TTC549 (cell line): ENCODE measurements at regions not wholly inside any gene's neighbourhood (a gene's known extent, or its start where the extent isn't known, plus 50 kb on each side); places are given as distances from the start of the nearest gene placed in this dataset.

Experiments
- FAIRE-seq: peaks from 2 replicates; lab custom pipeline; 2012; peaks lifted over from hg19 to GRCh38; lab: Jason Lieb, UNC

DNA sequence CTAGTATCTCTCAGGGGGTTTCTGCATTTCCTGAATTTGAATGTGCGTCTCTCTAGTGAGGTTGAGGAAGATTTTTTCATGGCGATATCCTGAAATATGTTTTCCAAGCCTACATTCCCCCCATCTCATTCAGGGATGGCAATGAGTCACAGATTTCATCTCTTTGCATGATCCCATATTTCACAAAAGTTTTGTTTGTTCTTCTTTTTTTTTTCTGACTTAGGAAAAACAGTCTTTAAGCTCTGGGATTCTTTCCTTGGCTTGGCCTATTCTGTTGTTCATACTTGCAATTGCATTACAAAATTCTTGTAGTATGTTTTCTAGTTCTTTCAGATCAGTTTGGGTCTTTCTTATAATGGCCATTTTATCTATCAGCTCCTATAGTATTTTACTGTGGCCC is 136.5 kb downstream of the DSEL start:
- no peak for FAIRE-seq

DNA sequence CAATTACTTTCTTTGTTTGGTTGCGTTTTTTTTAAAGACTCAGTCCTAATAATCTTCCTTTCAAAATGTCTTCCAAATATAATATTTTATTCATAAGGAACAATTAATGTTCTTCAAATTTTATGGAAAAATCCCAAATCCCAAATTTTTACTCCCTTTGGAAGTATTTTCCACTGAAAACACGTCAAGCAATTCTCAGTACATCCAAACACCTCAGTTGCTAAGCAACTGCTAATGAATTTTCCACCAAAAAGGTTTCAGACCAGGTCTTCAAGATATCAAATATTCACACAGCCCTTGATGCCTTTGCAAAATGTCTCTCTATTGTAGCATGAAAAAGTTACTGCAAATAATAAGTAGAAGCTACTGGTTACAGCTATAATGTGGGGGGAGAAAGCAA is 140.1 kb downstream of the DSEL start:
- FAIRE-seq = no peak

- no peak for FAIRE-seq
Measured at GRCh38 chr18:67373636-67374035, 142.9 kb downstream of the DSEL start.

GRCh38 chr18:67367540-67367939 is 149.0 kb downstream of the DSEL start:
- no peak for FAIRE-seq

- FAIRE-seq = no peak
Measured at GRCh38 chr18:67363694-67364093, 152.8 kb downstream of the DSEL start.

DNA sequence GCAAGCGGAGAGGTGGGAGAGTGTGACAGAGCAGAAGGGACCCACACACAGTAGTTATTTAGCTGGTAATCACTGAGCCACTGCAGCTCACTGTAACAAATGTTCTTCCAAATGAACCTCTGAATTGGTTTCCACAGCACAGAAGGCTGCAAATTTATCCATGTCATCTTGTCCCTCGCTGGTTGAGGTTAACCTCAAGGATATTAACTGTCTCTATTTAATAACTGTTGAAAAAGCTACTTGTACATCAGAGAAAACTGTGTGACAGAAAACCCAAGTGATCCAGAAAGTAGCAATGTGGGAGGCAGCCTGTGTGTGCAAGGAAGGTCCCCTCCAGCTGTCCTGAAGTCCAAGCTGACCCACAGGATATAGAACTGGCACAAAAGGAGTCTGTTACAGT is 153.6 kb downstream of the DSEL start:
- FAIRE-seq = no peak

DNA sequence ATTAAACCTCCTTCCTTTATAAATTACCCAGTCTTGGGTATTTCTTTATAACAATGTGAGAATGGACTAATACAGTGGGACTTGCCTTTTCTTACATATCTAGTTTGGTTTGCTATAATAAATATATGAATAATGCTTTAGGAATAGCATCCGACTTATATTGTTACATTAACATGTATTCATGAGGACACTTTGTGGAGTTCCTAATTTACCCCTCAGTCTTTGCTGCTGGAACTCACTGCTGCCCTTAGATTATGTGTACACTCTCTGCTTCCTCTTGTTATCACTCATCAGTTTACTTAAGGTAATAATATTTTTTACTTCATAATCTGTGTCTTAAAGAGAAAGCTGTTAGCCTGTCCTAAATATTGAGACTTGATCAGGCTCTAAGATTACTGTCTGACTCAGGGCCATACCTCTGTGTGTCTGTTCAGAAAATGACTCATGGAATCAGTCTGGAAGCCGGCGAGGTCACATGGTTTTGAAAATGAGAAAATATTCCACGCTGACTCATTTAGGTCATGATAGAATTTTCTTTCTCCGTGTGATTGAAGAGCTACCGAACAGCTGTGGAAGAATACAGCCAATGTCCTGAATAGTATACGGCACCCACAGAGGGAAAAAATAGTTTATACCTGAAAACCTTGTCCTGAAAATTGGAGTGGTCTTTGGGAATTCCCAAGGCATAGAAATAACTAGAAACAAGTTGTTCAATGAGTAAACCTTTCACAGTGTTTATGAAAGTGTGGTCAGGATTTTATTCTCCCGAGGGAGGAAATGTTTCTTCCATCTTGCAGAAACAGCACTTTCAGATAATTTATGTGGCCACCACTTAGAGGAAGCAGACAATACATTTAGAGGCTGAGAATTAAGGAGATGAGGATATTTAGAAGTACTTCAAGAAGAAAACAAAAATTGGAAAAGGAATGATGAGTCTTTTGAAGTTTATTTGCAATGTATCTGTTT is 156.4 kb downstream of the DSEL start:
- FAIRE-seq = no peak

- no peak for FAIRE-seq
Measured at GRCh38 chr18:67358947-67359346, 157.6 kb downstream of the DSEL start.

GRCh38 chr18:67354692-67355091 is 161.8 kb downstream of the DSEL start:
- no peak for FAIRE-seq

DNA sequence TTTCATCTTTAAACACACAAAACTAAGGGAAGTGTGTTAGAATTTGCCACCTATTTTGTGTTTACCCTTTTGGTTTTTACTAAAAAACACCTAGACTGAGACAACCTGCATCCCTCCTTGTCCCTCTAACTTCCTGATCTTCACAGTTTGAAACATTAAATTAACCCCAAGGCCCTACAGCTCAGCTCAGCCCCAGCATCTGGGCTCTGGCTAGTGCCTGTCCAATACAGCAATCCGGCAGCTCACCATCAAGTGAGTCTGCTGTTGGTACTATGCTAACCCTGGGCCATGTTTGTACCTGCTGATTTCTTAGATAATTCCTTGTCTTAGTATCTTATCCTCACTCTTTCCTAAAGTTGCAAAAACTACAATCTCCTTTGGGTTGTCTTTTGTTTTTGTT is 162.4 kb downstream of the DSEL start:
- no peak for FAIRE-seq

DNA sequence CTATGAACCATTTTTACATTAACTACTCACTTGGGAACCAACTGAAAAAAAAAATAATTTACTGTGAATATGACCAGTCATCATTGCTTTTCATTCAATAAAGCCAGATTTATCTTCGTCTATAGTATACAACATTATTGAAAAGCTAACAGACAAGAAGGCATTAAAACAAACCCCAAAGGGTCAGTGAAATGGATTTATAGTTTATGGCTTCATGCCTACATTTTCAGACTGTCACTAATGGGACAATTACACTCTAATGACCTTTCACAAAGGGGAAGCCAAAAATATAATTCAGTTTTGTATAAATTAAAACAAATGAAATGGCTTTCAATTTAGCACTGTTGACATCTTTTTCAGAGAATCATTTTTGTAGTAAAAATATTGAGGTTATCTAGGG is 169.1 kb downstream of the DSEL start:
- FAIRE-seq = no peak

GRCh38 chr18:67342159-67342558 is 174.4 kb downstream of the DSEL start:
- FAIRE-seq = no peak

GRCh38 chr18:67337696-67338095 is 178.8 kb downstream of the DSEL start:
- FAIRE-seq = no peak

DNA sequence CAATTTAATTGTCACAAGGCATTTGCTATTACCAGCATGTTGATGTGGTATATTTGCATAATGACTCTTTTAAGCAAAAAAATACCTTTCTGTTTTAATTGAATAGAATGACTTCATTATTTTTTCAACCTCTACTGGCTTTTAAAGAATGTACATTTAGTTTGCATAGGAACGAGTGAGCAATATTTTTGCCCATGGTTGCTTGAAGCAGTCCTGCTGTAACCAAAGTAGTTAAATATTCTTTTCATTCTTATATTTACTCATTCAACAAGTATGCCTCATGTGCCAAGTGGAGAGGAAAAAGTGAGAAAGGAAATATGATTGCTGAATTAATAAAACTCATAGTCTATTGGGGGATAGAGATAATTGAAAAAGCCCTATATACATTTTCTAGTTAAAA is 184.7 kb downstream of the DSEL start:
- no peak for FAIRE-seq

DNA sequence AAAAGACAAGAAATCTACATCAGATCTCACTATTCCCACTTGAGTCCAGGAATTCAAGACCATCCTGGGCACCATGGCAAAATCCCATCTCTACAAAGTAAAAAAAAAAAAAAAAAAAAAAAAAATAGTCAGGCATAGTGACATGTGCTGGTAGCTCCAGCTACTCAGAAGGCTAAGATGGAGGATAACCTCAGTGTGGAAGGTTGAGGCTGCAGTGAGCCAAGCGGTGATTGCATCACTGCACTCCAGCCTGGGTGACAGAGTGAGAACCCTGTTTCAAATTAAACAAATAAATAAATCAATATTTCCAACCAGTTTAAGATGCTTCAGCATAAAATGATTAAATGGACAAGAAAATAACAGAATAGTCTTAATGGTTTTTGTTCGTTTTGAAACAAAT is 197.4 kb downstream of the DSEL start:
- no peak for FAIRE-seq

GRCh38 chr18:67318651-67319050 is 197.9 kb downstream of the DSEL start:
- FAIRE-seq = no peak

DNA sequence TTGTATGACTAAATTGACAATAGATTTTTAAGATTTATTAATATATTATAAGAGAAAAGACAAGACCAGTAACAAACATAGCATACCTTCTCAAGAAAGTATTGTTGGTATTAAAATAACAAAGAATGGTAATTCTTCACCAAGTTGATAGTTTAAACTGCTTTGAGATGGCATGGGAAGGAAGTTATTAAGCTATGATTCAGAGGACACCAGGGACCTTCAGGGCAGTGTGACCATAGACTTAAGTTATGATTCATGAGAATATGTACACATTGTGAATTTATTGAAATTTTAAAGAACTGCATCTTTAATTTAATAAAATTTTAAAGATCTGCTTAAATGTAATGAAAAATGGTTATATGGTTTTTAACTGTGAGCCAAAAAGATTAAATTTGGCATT is 205.7 kb downstream of the DSEL start:
- no peak for FAIRE-seq

DNA sequence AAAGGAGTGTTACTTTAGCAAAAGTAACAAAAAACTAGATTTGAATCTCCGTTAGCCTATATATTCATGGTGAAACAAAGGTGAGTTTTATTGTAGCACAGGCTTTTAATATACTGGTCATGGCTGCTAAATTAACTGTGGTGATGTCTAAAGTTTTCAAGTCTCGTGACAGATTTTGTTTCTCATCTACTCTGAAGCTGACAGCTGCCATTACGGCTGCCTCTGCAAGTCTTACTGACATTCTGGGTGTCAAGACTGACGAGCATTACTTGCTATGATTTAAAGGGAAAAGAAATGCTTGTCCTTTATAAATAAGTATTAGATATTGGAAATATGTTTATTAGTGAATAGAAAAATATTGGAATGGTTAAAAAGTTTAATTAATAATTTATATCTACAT is 207.7 kb downstream of the DSEL start:
- FAIRE-seq = no peak

- FAIRE-seq = no peak
Measured at GRCh38 chr18:67305466-67305865, 211.1 kb downstream of the DSEL start.

GRCh38 chr18:67302043-67302442 is 214.5 kb downstream of the DSEL start:
- FAIRE-seq = no peak

GRCh38 chr18:67301592-67301991 is 214.9 kb downstream of the DSEL start:
- FAIRE-seq = no peak

DNA sequence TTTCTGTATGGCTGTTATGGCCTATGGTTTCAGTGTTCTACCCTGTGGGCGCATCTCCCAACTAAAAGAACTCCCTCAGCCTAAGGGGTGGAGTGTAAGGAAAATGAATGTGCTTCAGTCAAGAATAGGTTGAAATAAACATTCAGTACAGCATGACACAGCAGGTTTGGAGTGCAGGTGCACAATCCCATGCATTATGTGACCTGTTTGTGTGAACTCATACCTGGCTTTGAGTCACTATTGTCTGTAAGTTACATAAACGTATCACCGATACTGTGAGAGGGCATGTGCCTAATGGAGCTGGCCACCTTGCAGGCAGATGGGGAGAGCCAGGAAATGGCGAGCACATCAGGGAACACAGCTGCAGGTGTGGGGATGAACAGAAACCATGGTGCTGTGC is 216.0 kb downstream of the DSEL start:
- FAIRE-seq = no peak

GRCh38 chr18:67292814-67293213 is 223.7 kb downstream of the DSEL start:
- no peak for FAIRE-seq

- no peak for FAIRE-seq
Measured at GRCh38 chr18:67290421-67290820, 226.1 kb downstream of the DSEL start.
